ENCODE measurements at regions not wholly inside any gene's neighbourhood (a gene's known extent, or its start where the extent isn't known, plus 50 kb on each side); places are given as distances from the start of the nearest gene placed in this dataset.

- TF ChIP-seq CTCF (IDR thresholded peaks at IDR 0.05) (no peak), EP300 (IDR thresholded peaks at IDR 0.05) (no peak), POLR2A (IDR thresholded peaks at IDR 0.05) (no peak)
Measured at GRCh38 chr2:17257189-17257909, 260.9 kb downstream of the RAD51AP2 start.
